ENCODE measurements at regions not wholly inside any gene's neighbourhood (a gene's known extent, or its start where the extent isn't known, plus 50 kb on each side); places are given as distances from the start of the nearest gene placed in this dataset.

GRCh38 chr12:97048421-97049035, 141.5 kb downstream of the NEDD1 start:
- no peak for TF ChIP-seq TAF1 (IDR thresholded peaks at IDR 0.05; ENCODE audit: borderline replicate concordance, insufficient read depth, low read length)

- TF ChIP-seq FOXP2 (optimal IDR thresholded peaks at IDR 0.05; ENCODE audit: borderline replicate concordance, extremely low read depth, extremely low read length, insufficient read depth) (no peak), SIN3A (IDR thresholded peaks at IDR 0.05; ENCODE audit: borderline replicate concordance, insufficient read depth, low read length) (no peak), TAF1 (IDR thresholded peaks at IDR 0.05; ENCODE audit: borderline replicate concordance, insufficient read depth, low read length) (no peak), POLR2AphosphoS5 (IDR thresholded peaks at IDR 0.05; ENCODE audit: low read depth, low read length) (no peak)
- TF ChIP-seq, protein P1, sequence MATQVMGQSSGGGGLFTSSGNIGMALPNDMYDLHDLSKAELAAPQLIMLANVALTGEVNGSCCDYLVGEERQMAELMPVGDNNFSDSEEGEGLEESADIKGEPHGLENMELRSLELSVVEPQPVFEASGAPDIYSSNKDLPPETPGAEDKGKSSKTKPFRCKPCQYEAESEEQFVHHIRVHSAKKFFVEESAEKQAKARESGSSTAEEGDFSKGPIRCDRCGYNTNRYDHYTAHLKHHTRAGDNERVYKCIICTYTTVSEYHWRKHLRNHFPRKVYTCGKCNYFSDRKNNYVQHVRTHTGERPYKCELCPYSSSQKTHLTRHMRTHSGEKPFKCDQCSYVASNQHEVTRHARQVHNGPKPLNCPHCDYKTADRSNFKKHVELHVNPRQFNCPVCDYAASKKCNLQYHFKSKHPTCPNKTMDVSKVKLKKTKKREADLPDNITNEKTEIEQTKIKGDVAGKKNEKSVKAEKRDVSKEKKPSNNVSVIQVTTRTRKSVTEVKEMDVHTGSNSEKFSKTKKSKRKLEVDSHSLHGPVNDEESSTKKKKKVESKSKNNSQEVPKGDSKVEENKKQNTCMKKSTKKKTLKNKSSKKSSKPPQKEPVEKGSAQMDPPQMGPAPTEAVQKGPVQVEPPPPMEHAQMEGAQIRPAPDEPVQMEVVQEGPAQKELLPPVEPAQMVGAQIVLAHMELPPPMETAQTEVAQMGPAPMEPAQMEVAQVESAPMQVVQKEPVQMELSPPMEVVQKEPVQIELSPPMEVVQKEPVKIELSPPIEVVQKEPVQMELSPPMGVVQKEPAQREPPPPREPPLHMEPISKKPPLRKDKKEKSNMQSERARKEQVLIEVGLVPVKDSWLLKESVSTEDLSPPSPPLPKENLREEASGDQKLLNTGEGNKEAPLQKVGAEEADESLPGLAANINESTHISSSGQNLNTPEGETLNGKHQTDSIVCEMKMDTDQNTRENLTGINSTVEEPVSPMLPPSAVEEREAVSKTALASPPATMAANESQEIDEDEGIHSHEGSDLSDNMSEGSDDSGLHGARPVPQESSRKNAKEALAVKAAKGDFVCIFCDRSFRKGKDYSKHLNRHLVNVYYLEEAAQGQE (IDR thresholded peaks at IDR 0.05; ENCODE audit: insufficient read depth in 1 of 2, low read depth in 2 of 2, low read length in 2 of 2): no peak
Measured at GRCh38 chr12:97050509-97050908, 143.5 kb downstream of the NEDD1 start.

DNA sequence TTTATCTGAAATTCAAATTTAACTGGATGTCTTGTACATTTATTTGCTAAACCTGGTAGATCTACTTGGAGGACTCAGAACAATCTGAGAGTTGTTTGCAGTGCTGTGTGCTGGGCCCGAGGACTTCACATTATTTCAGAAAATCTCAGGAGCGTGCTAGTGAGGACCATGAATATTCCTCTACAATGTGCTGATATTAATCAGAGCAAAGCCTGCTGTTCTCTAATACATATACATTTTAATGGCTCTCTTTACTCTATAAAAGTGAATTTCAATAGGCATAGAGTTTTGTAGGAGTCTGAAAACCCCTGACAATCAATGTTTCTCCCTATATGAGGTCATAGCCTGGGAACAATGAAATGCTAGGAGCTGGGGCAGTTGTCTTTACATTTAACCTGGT, 144.3 kb downstream of the NEDD1 start:
- no peak for TF ChIP-seq TAF1 (IDR thresholded peaks at IDR 0.05; ENCODE audit: borderline replicate concordance, insufficient read depth, low read length)
- TF ChIP-seq, protein P1 (IDR thresholded peaks at IDR 0.05; ENCODE audit: insufficient read depth in 1 of 2, low read depth in 2 of 2, low read length in 2 of 2): no peak
- no peak for TF ChIP-seq SIN3A (IDR thresholded peaks at IDR 0.05; ENCODE audit: borderline replicate concordance, insufficient read depth, low read length)
- TF ChIP-seq FOXP2 (optimal IDR thresholded peaks at IDR 0.05; ENCODE audit: borderline replicate concordance, extremely low read depth, extremely low read length, insufficient read depth): no peak
- TF ChIP-seq POLR2AphosphoS5 (IDR thresholded peaks at IDR 0.05; ENCODE audit: low read depth, low read length): no peak

DNA sequence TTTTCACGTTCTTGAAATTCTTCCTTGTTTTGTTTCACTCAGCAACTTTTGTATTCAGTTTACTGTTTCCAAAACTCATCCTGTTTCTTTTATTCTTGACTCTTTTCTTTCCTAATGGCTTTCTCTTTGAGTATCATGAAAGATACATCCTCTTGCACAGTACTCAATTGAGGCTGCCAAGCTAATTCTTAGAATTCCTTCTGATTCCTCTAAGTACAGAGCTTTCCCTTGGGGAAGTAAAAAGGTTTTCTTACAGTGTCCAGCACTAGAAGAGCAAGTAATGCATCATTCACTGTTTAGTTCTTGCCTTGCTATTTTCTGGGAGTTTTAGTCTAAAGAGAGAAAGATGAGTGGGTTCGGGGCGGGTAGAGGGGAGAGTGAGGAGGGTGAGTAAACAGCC, 154.1 kb downstream of the NEDD1 start:
- TF ChIP-seq POLR2AphosphoS5 (IDR thresholded peaks at IDR 0.05; ENCODE audit: low read depth, low read length): no peak
- TF ChIP-seq FOXP2 (optimal IDR thresholded peaks at IDR 0.05; ENCODE audit: borderline replicate concordance, extremely low read depth, extremely low read length, insufficient read depth): no peak
- TF ChIP-seq TAF1 (IDR thresholded peaks at IDR 0.05; ENCODE audit: borderline replicate concordance, insufficient read depth, low read length): no peak
- TF ChIP-seq, protein P1 (IDR thresholded peaks at IDR 0.05; ENCODE audit: insufficient read depth in 1 of 2, low read depth in 2 of 2, low read length in 2 of 2): no peak
- no peak for TF ChIP-seq SIN3A (IDR thresholded peaks at IDR 0.05; ENCODE audit: borderline replicate concordance, insufficient read depth, low read length)

DNA sequence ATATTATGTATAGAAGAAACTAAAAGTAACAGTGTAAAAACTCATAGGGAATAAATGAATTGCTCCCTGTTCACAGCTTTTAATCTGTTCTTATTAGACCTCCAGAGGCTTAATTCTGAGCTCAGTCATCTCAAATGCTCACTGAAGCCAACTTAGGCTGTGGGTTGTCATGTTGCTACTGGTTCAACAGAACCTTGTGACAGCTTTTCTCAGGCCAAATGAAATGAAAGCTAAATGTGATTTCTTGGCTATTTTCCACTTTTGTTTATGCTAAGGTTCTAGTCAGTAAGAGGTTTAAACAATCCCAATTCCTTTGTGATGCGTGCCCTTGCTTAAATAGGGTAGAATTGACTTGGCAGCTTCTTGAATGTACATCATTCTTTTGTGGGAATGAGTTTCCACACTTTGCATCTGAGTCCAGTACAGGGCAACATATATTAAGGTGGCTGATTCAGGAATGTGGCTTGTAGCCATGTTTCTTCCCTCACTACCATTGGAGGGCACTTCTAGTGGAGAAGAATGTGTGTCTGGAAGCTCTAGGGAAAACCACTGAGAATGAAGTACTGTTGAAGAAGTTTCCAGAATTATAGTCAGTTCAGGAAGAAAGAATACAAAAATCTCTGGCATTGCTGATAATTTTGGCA, 156.4 kb downstream of the NEDD1 start:
- TF ChIP-seq FOXP2 (optimal IDR thresholded peaks at IDR 0.05; ENCODE audit: borderline replicate concordance, extremely low read depth, extremely low read length, insufficient read depth): no peak
- TF ChIP-seq TAF1 (IDR thresholded peaks at IDR 0.05; ENCODE audit: borderline replicate concordance, insufficient read depth, low read length): no peak

GRCh38 chr12:97075161-97075933, 168.3 kb downstream of the NEDD1 start:
- TF ChIP-seq, protein P1 (IDR thresholded peaks at IDR 0.05; ENCODE audit: insufficient read depth in 1 of 2, low read depth in 2 of 2, low read length in 2 of 2): no peak
- TF ChIP-seq TAF1 (IDR thresholded peaks at IDR 0.05; ENCODE audit: borderline replicate concordance, insufficient read depth, low read length) (no peak), FOXP2 (optimal IDR thresholded peaks at IDR 0.05; ENCODE audit: borderline replicate concordance, extremely low read depth, extremely low read length, insufficient read depth) (no peak), SIN3A (IDR thresholded peaks at IDR 0.05; ENCODE audit: borderline replicate concordance, insufficient read depth, low read length) (no peak), POLR2AphosphoS5 (IDR thresholded peaks at IDR 0.05; ENCODE audit: low read depth, low read length) (no peak)
